Pulmonary artery endothelial cell (primary cell): ENCODE measurements at regions not wholly inside any gene's neighbourhood (a gene's known extent, or its start where the extent isn't known, plus 50 kb on each side); places are given as distances from the start of the nearest gene placed in this dataset.
"Not testable (repeated sequence)": the region's sequence is repeated elsewhere in the genome, so short reads cannot be mapped to it uniquely, and the experiment has no call there.

ENCODE experiments used
- DNase-seq: peaks from one replicate; pipeline ENCODE4 v3.0.0-alpha.2; 2011; ENCODE audit warnings: low read depth, low spot score

- DNase-seq = no peak
Observed at GRCh38 chr12:73935817-73936216, 601.8 kb upstream of the ATXN7L3B start.

- no peak for DNase-seq
Observed at GRCh38 chr12:73947326-73948026, 590.2 kb upstream of the ATXN7L3B start.

- no peak for DNase-seq
Observed at GRCh38 chr12:73950507-73950906, 587.1 kb upstream of the ATXN7L3B start.

- DNase-seq = no peak
Observed at GRCh38 chr12:73951956-73952703, 585.5 kb upstream of the ATXN7L3B start.

DNA sequence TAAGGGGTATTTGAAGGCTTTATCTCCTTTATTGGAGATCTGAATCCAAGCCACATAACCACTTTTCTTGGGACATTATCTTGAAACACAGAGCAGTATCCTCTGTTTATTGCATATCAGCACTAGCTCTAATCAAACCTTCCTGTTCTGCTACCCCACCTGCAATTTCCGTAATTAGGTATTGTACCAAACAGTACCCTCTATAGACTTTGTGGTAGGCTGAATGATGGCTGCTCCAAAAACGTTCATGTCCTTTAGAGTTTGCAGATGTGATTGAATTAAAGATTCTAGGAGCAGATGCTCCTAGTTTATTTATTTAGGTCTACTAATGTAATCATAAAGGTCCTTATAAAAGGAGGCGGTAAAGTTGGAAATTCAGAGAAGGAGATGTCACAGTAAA, 573.0 kb upstream of the ATXN7L3B start:
- no peak for DNase-seq

- no peak for DNase-seq
Observed at GRCh38 chr12:73973486-73973885, 564.1 kb upstream of the ATXN7L3B start.

DNA sequence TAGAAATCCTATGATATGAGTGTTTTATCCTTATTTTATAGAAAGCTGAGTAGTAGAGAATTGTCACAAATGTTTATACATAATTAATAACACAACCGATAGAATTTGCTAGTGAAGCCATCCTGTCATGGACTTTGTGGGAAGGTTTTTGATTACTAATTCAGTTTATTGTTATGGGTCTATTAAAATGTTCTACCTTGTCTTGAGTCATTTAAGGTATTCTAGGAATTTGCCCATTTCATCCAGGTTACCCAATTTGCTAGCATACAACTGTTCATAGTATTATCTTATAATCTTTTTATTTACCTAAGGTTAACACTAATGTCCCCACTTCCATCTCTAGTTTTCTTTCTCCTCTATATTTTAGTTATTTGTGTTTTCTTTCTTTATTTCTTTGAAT, 553.1 kb upstream of the ATXN7L3B start:
- DNase-seq = no peak

GRCh38 chr12:73991138-73991537, 546.5 kb upstream of the ATXN7L3B start:
- DNase-seq = no peak

GRCh38 chr12:73998894-73999293, 538.7 kb upstream of the ATXN7L3B start:
- no peak for DNase-seq

GRCh38 chr12:74015118-74015517, 522.5 kb upstream of the ATXN7L3B start:
- no peak for DNase-seq

DNA sequence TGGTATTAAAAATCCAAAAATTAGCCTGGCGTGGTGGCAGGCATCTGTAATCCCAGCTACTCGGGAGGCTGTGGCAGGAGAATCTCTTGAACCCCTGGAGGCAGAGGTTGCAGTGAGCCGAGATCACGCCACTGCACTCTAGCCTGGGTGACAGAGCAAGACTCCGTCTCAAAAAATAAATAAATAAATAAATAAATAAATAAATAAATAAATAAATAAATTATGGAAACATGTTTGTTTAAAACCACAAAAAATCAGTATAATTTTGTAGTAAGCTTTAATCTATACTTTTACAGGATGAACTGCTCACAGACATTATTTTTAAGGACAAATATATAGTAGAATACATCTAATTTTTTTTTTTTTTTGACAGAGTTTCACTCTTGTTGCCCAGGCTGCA, 521.3 kb upstream of the ATXN7L3B start:
- DNase-seq = not testable (repeated sequence)

DNA sequence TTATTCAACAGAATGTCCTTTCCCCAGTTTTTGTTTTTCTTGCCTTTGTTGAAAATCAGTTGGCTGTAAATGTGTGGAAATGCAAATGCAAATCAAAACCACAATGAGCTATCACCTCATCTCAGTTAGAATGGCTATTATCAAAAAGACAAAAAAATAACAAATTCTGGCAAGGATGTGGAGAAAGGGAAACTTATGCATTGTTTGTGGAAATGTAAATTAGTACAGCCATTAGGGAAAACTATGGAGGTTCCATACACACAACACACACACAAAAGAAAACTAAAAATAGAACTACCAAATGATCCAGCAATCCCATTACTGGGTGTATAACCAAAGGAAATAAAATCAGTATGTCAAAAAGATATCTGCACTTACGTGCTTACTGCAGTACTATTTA, 518.8 kb upstream of the ATXN7L3B start:
- DNase-seq = no peak

- DNase-seq = no peak
Observed at GRCh38 chr12:74021937-74022336, 515.7 kb upstream of the ATXN7L3B start.

- DNase-seq = no peak
Observed at GRCh38 chr12:74031045-74031444, 506.6 kb upstream of the ATXN7L3B start.

- DNase-seq = no peak
Observed at GRCh38 chr12:74033531-74033930, 504.1 kb upstream of the ATXN7L3B start.

GRCh38 chr12:74039138-74039537, 498.5 kb upstream of the ATXN7L3B start:
- DNase-seq = not testable (repeated sequence)

- DNase-seq = no peak
Observed at GRCh38 chr12:74043343-74043742, 494.3 kb upstream of the ATXN7L3B start.

DNA sequence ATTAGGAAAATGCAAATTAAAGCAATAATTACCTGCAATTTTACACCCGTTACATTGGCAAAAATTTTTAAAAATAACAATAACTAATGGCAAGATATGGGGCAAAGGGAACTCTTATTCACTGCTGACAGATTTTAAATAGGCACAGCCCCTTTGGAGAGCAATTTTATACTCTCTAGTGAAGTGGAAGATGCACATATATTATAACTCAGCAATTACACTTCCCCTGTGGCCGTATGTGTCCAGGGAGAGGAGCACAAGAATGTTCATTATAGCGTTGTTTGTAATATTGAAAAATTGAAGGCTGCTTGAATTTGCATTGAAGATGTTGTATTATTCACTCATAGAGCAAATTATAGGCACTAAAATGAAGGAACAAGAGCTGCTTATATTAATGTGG, 488.3 kb upstream of the ATXN7L3B start:
- no peak for DNase-seq

- DNase-seq = no peak
Observed at GRCh38 chr12:74051848-74052247, 485.8 kb upstream of the ATXN7L3B start.

DNA sequence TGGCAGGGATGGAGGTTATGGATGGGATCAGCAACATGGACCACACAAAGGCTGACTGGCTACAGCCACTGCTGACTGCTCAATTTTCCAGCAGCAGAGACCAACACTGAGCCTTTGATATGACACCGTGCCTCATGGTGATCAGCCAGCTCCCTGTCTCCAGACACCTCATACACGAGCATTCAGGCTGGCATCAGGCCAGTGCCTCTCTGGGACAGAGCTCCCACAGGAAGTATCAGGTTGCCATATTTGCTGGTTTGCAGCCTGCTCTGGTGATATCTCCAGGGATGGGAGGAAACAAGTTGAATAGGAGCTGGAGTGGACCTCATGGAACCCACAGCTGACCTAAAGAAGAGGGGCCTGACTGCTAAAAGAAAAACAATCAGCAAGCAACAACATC, 471.2 kb upstream of the ATXN7L3B start:
- DNase-seq = no peak

GRCh38 chr12:74071182-74071581, 466.5 kb upstream of the ATXN7L3B start:
- no peak for DNase-seq

DNA sequence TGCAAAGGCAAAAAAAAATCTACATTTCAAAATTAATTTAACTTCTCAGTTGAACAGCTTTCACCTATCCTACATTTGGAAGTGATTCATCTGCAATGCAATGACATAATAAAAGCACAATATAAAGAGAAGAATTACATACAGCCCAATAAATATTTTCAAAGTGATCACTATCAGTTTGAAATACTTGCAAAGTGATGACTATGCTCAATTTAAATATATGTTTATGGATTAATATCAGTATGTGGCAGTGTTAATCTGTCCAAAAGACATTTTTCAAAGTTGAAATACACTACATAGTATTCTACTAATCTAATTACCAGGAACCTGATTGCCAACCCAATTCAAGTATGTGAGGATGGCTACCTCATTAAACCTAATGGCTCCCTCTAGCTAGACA, 460.7 kb upstream of the ATXN7L3B start:
- DNase-seq = no peak

DNA sequence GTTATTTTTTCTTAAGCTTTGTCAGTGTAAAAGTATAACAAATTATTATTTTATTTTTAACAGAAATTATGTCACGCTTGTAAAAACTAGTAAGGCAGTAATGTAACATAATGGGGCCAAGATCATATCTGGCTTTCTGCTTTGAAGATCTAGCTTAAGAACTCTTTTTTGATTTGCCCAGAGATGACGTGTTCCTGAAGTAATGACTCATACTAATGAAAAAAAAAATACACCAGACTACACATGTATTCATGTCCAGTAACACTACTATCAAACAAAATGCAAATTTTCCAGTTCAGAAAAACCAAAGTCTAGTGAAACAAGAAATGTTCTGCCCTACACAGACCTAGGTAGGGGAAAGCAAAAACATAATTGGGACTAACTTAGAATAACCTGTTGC, 432.2 kb upstream of the ATXN7L3B start:
- DNase-seq = no peak
